SU-DHL-6 (cell line): ENCODE measurements at regions not wholly inside any gene's neighbourhood (a gene's known extent, or its start where the extent isn't known, plus 50 kb on each side); places are given as distances from the start of the nearest gene placed in this dataset.
A peak's percentile ranks its signal among the peaks of the same experiment; 100 is the strongest.

Experiments
- H2AFZ ChIP-seq: fragments of 200-600 bp; sonication (generic); 2 replicates; pipeline ENCODE4 v1.6.1; 2014; ENCODE audit warnings: low read depth, mild to moderate bottlenecking, moderate library complexity, mixed read lengths, antibody characterized with exemption, low read length; ENCODE audit not compliant: severe bottlenecking
- H3F3A ChIP-seq: fragments of 200-600 bp; shearing (Covaris generic); 2 replicates; pipeline ENCODE4 v1.6.0; 2016; ENCODE audit warnings: antibody characterized with exemption, mild to moderate bottlenecking; ENCODE audit not compliant: insufficient read depth
- H3K27ac ChIP-seq: fragments of 200-600 bp; sonication (generic); 2 replicates; pipeline ENCODE4 v1.5.1; 2016; ENCODE audit warnings: low read depth, mild to moderate bottlenecking, low read length, moderate library complexity, mixed read lengths
- H3K27me3 ChIP-seq: fragments of 200-600 bp; sonication (generic), shearing (Covaris generic); 2 replicates; pipeline ENCODE4 v1.6.0; 2014; ENCODE audit warnings: mild to moderate bottlenecking, low read length
- H3K36me3 ChIP-seq: fragments of 200-600 bp; sonication (generic); 2 replicates; pipeline ENCODE4 v1.6.1; 2014; ENCODE audit warnings: mild to moderate bottlenecking, low read length, mixed read lengths
- H3K4me2 ChIP-seq: fragments of 300-600, 200-600 bp; shearing (Covaris generic), sonication (generic); 2 replicates; pipeline ENCODE4 v1.6.0; 2014; ENCODE audit warnings: low read length, low read depth, mild to moderate bottlenecking; ENCODE audit not compliant: poor library complexity, severe bottlenecking
- H3K4me3 ChIP-seq: fragments of 200-600 bp; sonication (generic); 2 replicates; pipeline ENCODE4 v1.5.1; 2014; ENCODE audit warnings: antibody characterized with exemption, low read length, mild to moderate bottlenecking, mixed read lengths; ENCODE audit not compliant: insufficient read depth, poor library complexity, severe bottlenecking
- H3K79me2 ChIP-seq: fragments of 200-600 bp; sonication (generic); 2 replicates; pipeline ENCODE4 v1.6.1; 2014; ENCODE audit warnings: mild to moderate bottlenecking, low read length, moderate library complexity; ENCODE audit not compliant: insufficient read depth
- H3K9ac ChIP-seq: fragments of 200-600 bp; sonication (generic); 2 replicates; pipeline ENCODE4 v1.7.0; 2014; ENCODE audit warnings: mild to moderate bottlenecking, low read length
- H3K9me2 ChIP-seq: fragments of 200-600 bp; sonication (generic); replicated peaks from 2 replicates; pipeline ENCODE4 v1.6.1; 2014; ENCODE audit warnings: low read length; ENCODE audit not compliant: insufficient read depth
- H3K9me3 ChIP-seq: fragments of 200-600 bp; sonication (generic); 2 replicates; pipeline ENCODE4 v1.6.1; 2014; ENCODE audit warnings: low read length, mixed read lengths; ENCODE audit not compliant: insufficient read depth
- H4K20me1 ChIP-seq: fragments of 200-600 bp; sonication (generic); 2 replicates; pipeline ENCODE4 v1.6.1; 2014; ENCODE audit warnings: low read depth, mild to moderate bottlenecking, antibody characterized with exemption, low read length, moderate library complexity, mixed read lengths
- EZH2phosphoT487 ChIP-seq: fragments of 200-600 bp; sonication (generic), shearing (Covaris generic); conservative IDR thresholded peaks from 2 replicates; pipeline ENCODE4 v1.6.1; 2018; ENCODE audit warnings: mild to moderate bottlenecking, antibody characterized with exemption, low read length, moderate library complexity, mixed read lengths
- TF ChIP-seq, protein P1 (sequence below): fragments of 200-600 bp; sonication (generic); IDR thresholded peaks from one replicate; pipeline ENCODE4 v1.5.1; 2017; ENCODE audit warnings: antibody characterized with exemption, mild to moderate bottlenecking, low read length, moderate library complexity; ENCODE audit not compliant: insufficient read depth, poor library complexity, severe bottlenecking

DNA sequence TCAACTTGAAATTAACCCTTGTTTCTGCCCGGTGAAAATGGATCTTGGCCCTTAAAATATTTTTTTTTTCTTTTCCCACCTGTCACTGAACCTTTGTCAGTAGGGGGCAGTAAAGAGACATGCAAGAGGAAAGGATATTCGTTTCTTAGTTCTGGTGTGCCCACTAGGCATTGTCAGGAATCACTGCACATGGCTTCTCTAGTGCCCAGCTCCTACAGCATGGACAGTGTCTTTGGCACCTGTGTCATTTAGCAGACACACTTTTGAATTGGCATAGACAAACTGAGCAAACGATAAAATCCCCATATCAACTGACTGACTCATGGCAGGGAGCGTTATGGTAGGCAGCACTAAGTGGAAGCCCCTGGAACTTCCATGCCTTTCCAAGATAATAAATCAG lies 1048.1 kb downstream of the BRINP3 start:
- no peak for TF ChIP-seq EZH2phosphoT487
- TF ChIP-seq, protein P1, sequence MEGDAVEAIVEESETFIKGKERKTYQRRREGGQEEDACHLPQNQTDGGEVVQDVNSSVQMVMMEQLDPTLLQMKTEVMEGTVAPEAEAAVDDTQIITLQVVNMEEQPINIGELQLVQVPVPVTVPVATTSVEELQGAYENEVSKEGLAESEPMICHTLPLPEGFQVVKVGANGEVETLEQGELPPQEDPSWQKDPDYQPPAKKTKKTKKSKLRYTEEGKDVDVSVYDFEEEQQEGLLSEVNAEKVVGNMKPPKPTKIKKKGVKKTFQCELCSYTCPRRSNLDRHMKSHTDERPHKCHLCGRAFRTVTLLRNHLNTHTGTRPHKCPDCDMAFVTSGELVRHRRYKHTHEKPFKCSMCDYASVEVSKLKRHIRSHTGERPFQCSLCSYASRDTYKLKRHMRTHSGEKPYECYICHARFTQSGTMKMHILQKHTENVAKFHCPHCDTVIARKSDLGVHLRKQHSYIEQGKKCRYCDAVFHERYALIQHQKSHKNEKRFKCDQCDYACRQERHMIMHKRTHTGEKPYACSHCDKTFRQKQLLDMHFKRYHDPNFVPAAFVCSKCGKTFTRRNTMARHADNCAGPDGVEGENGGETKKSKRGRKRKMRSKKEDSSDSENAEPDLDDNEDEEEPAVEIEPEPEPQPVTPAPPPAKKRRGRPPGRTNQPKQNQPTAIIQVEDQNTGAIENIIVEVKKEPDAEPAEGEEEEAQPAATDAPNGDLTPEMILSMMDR, result peak; percentile 61
- peak overlapping the region; percentile 43 for H2AFZ ChIP-seq

DNA sequence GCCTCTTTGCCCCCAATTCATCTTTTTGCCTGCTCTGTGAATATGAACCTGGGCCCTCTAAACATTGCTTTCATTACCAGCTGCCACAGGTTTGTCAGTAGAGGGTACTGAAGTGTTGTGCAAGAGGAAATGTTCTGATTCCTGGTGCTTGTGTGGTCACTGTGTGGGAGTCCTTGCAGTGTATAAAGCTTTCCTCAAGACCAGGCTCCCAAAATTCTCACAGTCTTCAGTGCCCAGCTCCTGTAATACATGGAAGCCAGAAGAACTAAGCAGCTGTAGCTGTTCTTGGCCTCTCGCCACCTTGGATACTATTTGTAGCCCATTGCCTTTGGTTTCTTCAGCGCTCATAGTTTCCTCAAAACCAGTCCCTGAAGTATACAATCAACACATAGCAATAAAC lies 1046.2 kb downstream of the BRINP3 start:
- Histone ChIP-seq H3K79me2 (no peaks in the 10 kb centered on the region), H3K9ac (no peak overlapping the region), H2AFZ (no peak overlapping the region), H3K27me3 (no peaks in the 10 kb centered on the region), H3K4me3 (no peak overlapping the region), H3K36me3 (no peaks in the 10 kb centered on the region), H3K9me3 (no peaks in the 10 kb centered on the region), H3K9me2 (no peaks in the 10 kb centered on the region), H4K20me1 (no peaks in the 10 kb centered on the region), H3F3A (no peaks in the 10 kb centered on the region), H3K4me2 (no peak overlapping the region), H3K27ac (no peak overlapping the region)
- TF ChIP-seq, protein P1, result no peak
- no peak for TF ChIP-seq EZH2phosphoT487

More for the DNA sequence above, 1048.1 kb downstream of the BRINP3 start:
- no peaks in the 10 kb centered on the region for H3K27me3 ChIP-seq
- H4K20me1 ChIP-seq, result no peaks in the 10 kb centered on the region
- H3K4me2 ChIP-seq, result no peak overlapping the region
- no peaks in the 10 kb centered on the region for H3F3A ChIP-seq
- H3K79me2 ChIP-seq, result no peaks in the 10 kb centered on the region
- H3K9me2 ChIP-seq, result no peaks in the 10 kb centered on the region
- no peak overlapping the region for H3K27ac ChIP-seq
- H3K9me3 ChIP-seq, result no peaks in the 10 kb centered on the region
- no peak overlapping the region for H3K9ac ChIP-seq
- H3K4me3 ChIP-seq, result no peak overlapping the region
- H3K36me3 ChIP-seq, result no peaks in the 10 kb centered on the region

- TF ChIP-seq EZH2phosphoT487, result no peak
- TF ChIP-seq, protein P1, result no peak
- Histone ChIP-seq H3K27ac (no peak overlapping the region), H3K9me2 (no peaks in the 10 kb centered on the region), H3K4me2 (no peak overlapping the region), H4K20me1 (no peaks in the 10 kb centered on the region), H3K9ac (no peak overlapping the region), H3K9me3 (no peaks in the 10 kb centered on the region), H3K27me3 (no peaks in the 10 kb centered on the region), H3K36me3 (no peaks in the 10 kb centered on the region), H3F3A (no peaks in the 10 kb centered on the region), H2AFZ (no peak overlapping the region), H3K4me3 (no peak overlapping the region), H3K79me2 (no peaks in the 10 kb centered on the region)
These were observed 1044.9 kb downstream of the BRINP3 start for GRCh38 chr1:189432753-189433152.
